H1 (cell line): ENCODE measurements at regions not wholly inside any gene's neighbourhood (a gene's known extent, or its start where the extent isn't known, plus 50 kb on each side); places are given as distances from the start of the nearest gene placed in this dataset.

ENCODE experiments used
- CBX5 ChIP-seq: fragments of 300-800, 300-1000 bp; sonication (generic); IDR thresholded peaks from 2 replicates; pipeline ENCODE4 v1.7.1; 2016; ENCODE audit warnings: antibody characterized with exemption, low read length, low read depth
- CHD1 ChIP-seq: IDR thresholded peaks from 2 replicates; pipeline ENCODE4 v1.6.1; 2012; ENCODE audit warnings: low read depth, low read length, improper control_type of control experiment
- EGR1 ChIP-seq: IDR thresholded peaks from 2 replicates; pipeline ENCODE4 v1.6.1; 2011; ENCODE audit warnings: low read depth, low read length, borderline replicate concordance
- GTF2F1 ChIP-seq: IDR thresholded peaks from 2 replicates; pipeline ENCODE4 v1.6.1; 2012; ENCODE audit warnings: low read depth, low read length, improper control_type of control experiment, borderline replicate concordance
- JUN ChIP-seq: IDR thresholded peaks from 2 replicates; pipeline ENCODE4 v1.6.1; 2011; ENCODE audit warnings: low read depth, mild to moderate bottlenecking, improper control_type of control experiment, low read length
- JUND ChIP-seq: IDR thresholded peaks from 2 replicates; pipeline ENCODE4 v1.6.1; 2011; ENCODE audit warnings: mild to moderate bottlenecking, improper control_type of control experiment, low read length
- SAP30 ChIP-seq: fragments of 300-600 bp; sonication (generic); IDR thresholded peaks from 2 replicates; pipeline ENCODE4 v1.7.1; 2012; ENCODE audit warnings: low read length, moderate library complexity, mild to moderate bottlenecking, inconsistent platforms; ENCODE audit not compliant: insufficient read depth, insufficient replicate concordance
- SIX5 ChIP-seq: IDR thresholded peaks from 2 replicates; pipeline ENCODE4 v1.6.1; 2011; ENCODE audit warnings: mild to moderate bottlenecking, low read depth, low read length
- SUZ12 ChIP-seq: fragments of 200-600 bp; sonication (generic); IDR thresholded peaks from 2 replicates; pipeline ENCODE4 v1.6.1; 2012; ENCODE audit warnings: mild to moderate bottlenecking, inconsistent platforms, low read length, moderate library complexity, mixed read lengths
- TAF1 ChIP-seq: IDR thresholded peaks from 2 replicates; pipeline ENCODE4 v1.6.1; 2011; ENCODE audit warnings: mild to moderate bottlenecking, low read depth, low read length
- TEAD4 ChIP-seq: IDR thresholded peaks from 2 replicates; pipeline ENCODE4 v1.6.1; 2012; ENCODE audit warnings: low read depth, low read length, inconsistent platforms, mixed read lengths
- TF ChIP-seq, protein P1 (sequence below): fragments of 300-600 bp; sonication (generic); IDR thresholded peaks from 2 replicates; pipeline ENCODE4 v1.7.1; 2012; ENCODE audit warnings: low read length, moderate library complexity, mild to moderate bottlenecking, inconsistent platforms; ENCODE audit not compliant: insufficient replicate concordance

- TF ChIP-seq, protein P1, sequence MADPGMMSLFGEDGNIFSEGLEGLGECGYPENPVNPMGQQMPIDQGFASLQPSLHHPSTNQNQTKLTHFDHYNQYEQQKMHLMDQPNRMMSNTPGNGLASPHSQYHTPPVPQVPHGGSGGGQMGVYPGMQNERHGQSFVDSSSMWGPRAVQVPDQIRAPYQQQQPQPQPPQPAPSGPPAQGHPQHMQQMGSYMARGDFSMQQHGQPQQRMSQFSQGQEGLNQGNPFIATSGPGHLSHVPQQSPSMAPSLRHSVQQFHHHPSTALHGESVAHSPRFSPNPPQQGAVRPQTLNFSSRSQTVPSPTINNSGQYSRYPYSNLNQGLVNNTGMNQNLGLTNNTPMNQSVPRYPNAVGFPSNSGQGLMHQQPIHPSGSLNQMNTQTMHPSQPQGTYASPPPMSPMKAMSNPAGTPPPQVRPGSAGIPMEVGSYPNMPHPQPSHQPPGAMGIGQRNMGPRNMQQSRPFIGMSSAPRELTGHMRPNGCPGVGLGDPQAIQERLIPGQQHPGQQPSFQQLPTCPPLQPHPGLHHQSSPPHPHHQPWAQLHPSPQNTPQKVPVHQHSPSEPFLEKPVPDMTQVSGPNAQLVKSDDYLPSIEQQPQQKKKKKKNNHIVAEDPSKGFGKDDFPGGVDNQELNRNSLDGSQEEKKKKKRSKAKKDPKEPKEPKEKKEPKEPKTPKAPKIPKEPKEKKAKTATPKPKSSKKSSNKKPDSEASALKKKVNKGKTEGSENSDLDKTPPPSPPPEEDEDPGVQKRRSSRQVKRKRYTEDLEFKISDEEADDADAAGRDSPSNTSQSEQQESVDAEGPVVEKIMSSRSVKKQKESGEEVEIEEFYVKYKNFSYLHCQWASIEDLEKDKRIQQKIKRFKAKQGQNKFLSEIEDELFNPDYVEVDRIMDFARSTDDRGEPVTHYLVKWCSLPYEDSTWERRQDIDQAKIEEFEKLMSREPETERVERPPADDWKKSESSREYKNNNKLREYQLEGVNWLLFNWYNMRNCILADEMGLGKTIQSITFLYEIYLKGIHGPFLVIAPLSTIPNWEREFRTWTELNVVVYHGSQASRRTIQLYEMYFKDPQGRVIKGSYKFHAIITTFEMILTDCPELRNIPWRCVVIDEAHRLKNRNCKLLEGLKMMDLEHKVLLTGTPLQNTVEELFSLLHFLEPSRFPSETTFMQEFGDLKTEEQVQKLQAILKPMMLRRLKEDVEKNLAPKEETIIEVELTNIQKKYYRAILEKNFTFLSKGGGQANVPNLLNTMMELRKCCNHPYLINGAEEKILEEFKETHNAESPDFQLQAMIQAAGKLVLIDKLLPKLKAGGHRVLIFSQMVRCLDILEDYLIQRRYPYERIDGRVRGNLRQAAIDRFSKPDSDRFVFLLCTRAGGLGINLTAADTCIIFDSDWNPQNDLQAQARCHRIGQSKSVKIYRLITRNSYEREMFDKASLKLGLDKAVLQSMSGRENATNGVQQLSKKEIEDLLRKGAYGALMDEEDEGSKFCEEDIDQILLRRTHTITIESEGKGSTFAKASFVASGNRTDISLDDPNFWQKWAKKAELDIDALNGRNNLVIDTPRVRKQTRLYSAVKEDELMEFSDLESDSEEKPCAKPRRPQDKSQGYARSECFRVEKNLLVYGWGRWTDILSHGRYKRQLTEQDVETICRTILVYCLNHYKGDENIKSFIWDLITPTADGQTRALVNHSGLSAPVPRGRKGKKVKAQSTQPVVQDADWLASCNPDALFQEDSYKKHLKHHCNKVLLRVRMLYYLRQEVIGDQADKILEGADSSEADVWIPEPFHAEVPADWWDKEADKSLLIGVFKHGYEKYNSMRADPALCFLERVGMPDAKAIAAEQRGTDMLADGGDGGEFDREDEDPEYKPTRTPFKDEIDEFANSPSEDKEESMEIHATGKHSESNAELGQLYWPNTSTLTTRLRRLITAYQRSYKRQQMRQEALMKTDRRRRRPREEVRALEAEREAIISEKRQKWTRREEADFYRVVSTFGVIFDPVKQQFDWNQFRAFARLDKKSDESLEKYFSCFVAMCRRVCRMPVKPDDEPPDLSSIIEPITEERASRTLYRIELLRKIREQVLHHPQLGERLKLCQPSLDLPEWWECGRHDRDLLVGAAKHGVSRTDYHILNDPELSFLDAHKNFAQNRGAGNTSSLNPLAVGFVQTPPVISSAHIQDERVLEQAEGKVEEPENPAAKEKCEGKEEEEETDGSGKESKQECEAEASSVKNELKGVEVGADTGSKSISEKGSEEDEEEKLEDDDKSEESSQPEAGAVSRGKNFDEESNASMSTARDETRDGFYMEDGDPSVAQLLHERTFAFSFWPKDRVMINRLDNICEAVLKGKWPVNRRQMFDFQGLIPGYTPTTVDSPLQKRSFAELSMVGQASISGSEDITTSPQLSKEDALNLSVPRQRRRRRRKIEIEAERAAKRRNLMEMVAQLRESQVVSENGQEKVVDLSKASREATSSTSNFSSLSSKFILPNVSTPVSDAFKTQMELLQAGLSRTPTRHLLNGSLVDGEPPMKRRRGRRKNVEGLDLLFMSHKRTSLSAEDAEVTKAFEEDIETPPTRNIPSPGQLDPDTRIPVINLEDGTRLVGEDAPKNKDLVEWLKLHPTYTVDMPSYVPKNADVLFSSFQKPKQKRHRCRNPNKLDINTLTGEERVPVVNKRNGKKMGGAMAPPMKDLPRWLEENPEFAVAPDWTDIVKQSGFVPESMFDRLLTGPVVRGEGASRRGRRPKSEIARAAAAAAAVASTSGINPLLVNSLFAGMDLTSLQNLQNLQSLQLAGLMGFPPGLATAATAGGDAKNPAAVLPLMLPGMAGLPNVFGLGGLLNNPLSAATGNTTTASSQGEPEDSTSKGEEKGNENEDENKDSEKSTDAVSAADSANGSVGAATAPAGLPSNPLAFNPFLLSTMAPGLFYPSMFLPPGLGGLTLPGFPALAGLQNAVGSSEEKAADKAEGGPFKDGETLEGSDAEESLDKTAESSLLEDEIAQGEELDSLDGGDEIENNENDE, result no peak
- no peak for TF ChIP-seq SIX5
- TF ChIP-seq SUZ12, result no peak
- TF ChIP-seq EGR1, result no peak
- no peak for TF ChIP-seq GTF2F1
- TF ChIP-seq TAF1, result no peak
- TF ChIP-seq JUN, result no peak
- no peak for TF ChIP-seq CBX5
- TF ChIP-seq JUND, result no peak
- TF ChIP-seq TEAD4, result no peak
- no peak for TF ChIP-seq SAP30
- no peak for TF ChIP-seq CHD1
Observed at GRCh38 chr18:22267225-22267624, 97.8 kb downstream of the GATA6 start (continued).
